Activated CD4-positive, alpha-beta T cell treated with anti-CD3 and anti-CD28 coated beads, Interleukin-2, amount 50 U/mL, for 1 hour (primary cell): ENCODE measurements at regions not wholly inside any gene's neighbourhood (a gene's known extent, or its start where the extent isn't known, plus 50 kb on each side); places are given as distances from the start of the nearest gene placed in this dataset.

Experiments used
- DNase-seq: peaks from one replicate; pipeline ENCODE4 v3.0.0-alpha.2; 2020

DNA sequence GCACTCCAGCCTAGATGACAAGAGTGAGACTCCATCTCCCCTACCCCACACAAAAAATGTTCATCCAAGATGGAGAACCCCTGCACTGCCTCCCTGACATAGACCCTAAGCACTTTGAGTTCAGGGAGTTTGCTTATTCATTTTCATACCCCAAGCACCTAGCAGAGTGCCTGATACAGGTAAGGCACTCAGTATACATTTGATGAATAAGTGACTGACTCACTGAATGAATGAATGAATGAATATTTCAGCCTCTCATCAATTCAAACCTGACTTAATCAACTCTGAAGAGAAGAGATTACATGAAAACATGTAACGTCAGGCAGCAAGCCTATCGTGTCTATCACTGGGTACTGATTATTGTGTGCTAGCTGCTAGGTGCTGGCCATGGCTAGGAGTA lies 121.3 kb upstream of the GADD45A start:
- no peak for DNase-seq

- DNase-seq, result no peak
Observed at GRCh38 chr1:67564193-67564592, 120.8 kb upstream of the GADD45A start.

- no peak for DNase-seq
Observed at GRCh38 chr1:67566803-67567377, 118.1 kb upstream of the GADD45A start.

DNA sequence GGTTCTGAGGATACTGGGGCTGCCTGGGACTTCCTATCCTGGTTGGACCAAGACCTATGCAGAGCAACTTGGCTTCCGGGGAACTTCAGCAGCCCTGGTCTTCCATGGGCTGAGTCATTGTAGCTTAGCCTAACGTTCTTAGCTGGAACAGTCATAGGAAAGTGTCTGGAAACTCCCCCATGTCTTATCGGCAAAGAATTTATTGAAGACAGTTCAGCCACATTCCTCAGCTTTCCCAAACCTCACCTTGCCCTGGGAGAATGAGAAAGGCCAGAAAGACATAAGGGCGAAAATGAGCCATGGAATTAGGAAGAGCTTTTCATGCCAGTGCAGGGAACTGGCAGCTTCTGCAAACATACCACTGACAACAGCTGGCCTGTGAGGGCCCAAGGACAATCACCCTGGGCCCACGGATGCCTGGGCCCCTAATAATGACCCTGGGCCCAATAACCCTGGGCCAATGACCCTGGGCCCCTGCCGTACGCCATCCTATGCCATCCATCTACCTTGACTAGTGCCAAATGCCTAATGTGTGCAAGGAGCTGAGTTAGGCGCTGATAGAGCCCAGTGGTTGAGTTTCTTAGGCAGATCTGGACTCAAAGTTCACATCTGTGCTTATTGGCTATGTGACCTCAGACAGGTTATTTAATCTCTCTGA lies 114.4 kb upstream of the GADD45A start:
- no peak for DNase-seq

- no peak for DNase-seq
Observed at GRCh38 chr1:67571406-67571805, 113.6 kb upstream of the GADD45A start.

DNA sequence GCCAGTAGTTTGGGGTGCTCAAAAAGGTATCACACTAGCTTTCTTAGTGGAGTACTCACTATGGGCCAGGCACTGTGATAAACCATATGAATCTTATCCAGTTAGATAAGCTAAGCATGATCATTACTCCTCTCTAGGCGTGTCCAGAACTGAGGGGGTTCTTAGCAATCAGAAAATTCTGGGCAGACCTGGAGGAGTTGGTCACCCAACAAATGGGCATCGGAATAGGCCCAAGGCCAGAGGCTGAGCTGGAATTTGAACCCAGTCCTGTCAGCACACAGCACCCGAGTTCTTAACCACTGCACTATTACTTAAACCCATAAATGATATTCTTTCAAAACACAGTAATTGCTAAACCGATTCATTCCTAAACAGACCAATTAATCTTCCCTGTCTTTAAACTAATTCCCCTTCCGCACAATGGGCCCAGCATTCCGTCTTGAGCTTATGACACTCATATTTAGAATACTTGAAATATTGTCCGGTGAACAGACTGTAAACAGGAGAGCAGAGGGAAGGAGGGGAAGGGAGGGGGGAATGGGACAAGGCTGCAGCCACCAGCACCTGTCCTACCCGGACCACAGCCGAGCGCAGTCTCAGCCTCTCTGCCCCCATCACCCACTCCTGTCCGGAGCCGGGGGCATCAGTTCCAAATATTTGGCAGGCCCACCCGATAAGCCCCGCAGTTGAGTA lies 113.0 kb upstream of the GADD45A start:
- no peak for DNase-seq

GRCh38 chr1:67572594-67573221 lies 112.3 kb upstream of the GADD45A start:
- DNase-seq, result no peak

GRCh38 chr1:67573311-67573872 lies 111.6 kb upstream of the GADD45A start:
- no peak for DNase-seq

- DNase-seq, result no peak
Observed at GRCh38 chr1:67574221-67574620, 110.8 kb upstream of the GADD45A start.

GRCh38 chr1:67575861-67576260 lies 109.1 kb upstream of the GADD45A start:
- no peak for DNase-seq

GRCh38 chr1:67576474-67576873 lies 108.5 kb upstream of the GADD45A start:
- no peak for DNase-seq

DNA sequence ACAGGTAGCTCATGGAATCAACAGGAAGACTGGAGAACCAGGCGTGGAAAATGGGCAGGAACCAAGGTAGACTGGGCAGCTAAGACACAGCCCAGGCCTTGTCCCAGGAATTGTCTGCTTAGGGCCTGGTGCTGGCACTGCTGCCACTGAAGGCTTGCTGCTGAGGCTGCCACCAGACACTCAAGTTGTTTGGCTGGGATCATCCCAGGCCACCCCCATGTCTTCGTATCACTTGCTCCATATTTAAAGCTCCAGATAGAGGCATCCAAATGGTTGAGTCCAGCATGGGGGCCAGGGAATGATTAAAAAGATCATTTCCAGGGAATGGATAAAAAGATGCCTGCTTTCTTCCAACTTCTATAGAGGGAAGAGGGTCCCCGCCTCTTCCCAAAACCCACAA lies 107.4 kb upstream of the GADD45A start:
- DNase-seq, result no peak

DNA sequence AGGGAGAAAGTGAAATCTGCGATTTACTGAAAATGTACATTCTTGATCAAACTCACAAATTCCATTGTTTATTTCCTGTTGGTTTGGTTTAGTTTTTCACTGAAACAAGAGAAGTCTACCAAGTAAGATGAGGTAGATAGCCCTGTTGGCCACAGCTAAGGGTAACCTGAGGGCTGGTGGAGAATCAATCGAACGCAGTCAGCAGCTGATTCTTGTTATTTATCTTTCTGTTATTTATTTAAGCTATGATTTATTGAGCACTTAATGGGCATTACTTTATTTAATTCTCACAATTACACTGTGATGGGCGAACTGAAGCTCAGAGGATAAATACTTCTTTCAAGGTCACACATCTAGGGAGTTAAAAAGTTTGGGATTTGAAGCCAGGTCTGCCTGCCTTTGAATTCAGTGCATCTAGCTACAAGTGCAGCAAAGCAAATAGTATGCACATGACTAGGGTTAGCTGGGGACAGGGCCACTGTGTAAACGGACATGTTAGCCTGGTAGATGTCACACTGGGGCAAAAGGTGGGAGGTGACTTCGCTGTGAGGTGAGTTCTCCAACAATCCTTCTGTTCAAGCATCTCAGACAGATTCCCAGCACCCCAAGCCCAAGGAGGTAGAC lies 106.5 kb upstream of the GADD45A start:
- DNase-seq, result no peak

DNA sequence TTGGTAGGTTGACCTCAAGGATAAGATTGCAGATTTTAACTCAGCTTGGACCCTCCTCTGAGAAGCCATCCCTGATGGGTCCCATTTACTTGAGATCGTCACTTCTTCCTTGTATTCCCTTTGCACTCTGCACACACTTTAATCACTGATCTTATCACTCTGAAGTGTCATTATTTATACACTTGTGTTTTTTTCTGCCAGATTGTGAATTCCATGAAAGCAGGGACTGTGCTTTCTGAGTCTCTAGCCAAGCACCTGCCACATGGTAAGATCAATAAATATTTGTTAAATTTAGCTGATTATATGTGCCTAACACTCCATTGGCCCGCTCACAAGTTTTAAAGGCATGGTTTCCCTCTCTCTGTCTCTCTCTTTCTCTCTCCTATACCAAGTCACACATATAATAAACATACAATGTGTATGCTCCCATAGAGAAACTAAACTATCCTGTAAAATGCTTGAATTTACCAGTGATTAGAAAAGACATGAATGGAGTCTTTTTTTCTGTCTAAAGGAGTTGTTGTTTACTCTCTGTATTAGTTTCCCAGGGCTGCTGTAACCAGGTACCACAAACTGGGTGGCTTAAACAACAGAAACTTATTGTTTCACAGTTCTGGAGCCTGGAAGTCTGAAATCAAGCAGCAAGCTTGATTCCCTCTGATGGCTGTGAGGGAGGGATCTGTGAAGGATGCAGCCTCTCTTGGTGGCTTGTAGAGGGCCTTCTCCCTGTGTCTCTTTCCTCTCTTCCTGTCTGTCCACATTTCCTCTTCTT lies 105.2 kb upstream of the GADD45A start:
- DNase-seq, result no peak

GRCh38 chr1:67580691-67581403 lies 104.2 kb upstream of the GADD45A start:
- no peak for DNase-seq

- no peak for DNase-seq
Observed at GRCh38 chr1:67582625-67583461, 102.2 kb upstream of the GADD45A start.

DNA sequence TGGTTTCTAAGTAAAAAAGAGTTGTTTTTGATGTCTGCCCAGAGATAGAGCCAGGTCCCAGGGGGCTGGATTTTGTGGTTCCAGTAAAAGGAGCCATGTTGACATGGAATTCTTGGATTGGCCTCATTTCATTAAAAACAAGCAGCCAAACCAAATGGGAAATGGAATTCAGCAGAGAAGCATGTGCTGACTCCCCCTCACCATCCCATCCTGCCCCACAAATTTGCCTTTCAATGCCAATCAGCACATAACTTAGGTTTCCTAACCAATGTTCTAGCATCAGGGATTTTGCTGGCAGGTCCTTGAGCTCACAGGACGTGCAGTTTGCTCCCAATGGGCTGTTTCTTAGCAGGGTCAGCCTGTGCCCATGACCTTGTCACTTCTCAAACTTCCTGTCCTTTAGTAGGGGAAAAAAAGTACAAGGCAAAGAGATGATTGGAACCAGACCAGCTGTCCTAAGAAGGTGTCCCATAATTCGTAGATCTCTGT lies 101.5 kb upstream of the GADD45A start:
- no peak for DNase-seq

GRCh38 chr1:67584938-67585337 lies 100.1 kb upstream of the GADD45A start:
- no peak for DNase-seq

- DNase-seq, result no peak
Observed at GRCh38 chr1:67586596-67586995, 98.4 kb upstream of the GADD45A start.

DNA sequence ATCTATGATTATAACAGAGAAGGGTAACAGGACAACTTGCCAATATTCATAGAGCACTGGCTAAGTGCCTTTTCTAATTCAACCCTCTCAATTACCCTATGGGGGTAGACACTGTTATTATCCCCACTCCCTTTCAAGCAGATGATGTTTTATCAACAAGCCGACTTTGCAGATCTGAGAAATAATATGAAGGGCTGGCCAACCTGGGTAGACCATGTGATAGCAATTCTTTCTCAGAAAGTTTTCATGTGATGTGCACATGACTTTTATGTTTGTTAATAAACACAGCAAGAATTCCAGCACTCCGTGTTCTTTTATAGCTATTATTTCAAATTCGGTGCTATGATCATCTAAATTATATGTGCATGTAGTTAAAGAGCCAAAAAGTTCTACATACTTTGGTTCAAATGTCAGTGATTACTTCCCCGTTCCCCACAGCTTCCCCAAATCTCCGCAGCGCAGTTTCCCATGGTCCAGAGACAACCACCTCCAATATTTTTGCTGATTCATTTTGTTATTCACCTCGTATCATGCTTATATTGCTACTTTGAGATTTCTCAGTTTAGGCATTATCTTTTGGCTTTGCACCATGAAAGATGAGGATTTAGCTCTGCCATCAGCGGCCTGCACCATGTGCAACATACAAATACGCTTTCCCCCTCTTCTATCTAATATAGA lies 96.7 kb upstream of the GADD45A start:
- no peak for DNase-seq
